ENCODE measurements at regions not wholly inside any gene's neighbourhood (a gene's known extent, or its start where the extent isn't known, plus 50 kb on each side); places are given as distances from the start of the nearest gene placed in this dataset.

DNA sequence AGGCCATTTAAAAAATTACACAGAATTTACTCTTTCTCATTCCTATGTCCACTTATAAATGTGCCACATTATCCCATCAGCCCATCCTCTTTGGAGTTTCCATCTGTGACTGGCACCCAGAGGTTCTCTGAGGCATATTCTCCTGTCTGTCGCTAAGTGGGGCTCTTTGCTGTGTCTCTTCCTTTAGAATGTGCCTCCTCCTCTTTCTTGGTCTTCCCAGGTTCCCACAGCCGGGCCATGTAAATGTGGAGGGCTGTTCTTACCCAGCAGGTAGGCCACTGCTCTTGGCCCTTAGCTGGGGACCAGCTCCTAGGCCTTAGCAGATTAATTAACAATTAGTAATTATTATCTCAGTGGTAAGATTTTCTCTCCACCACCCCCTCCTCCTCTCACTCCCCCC lies 167.0 kb downstream of the INSIG2 start:
- peaks cover 0 to 2% of the 10 kb centered on the region in 2 experiments; a peak in 1 of 5 replicates for H3K27me3 ChIP-seq (ENCODE audit: control insufficient read depth in 2 of 2, insufficient read depth in 2 of 2, low read length in 2 of 2)
- no peaks in the 10 kb centered on the region for H3K9me3 ChIP-seq (replicated peaks; ENCODE audit: control insufficient read depth, insufficient read depth, low read depth, low read length)
- no peak overlapping the region for H3K4me3 ChIP-seq
- TF ChIP-seq STAT5B (CRISPR knock-in tag; IDR thresholded peaks at IDR 0.05) (no peak), ILK (tag; IDR thresholded peaks at IDR 0.05; ENCODE audit: borderline replicate concordance, low read depth) (no peak), CEBPB (tag; IDR thresholded peaks at IDR 0.05) (no peak), RBM22 (IDR thresholded peaks at IDR 0.05; ENCODE audit: low read depth, low read length, poor library complexity, severe bottlenecking) (no peak), CBX1 (IDR thresholded peaks at IDR 0.05; ENCODE audit: low read depth) (no peak)
- TF ChIP-seq, protein P1, sequence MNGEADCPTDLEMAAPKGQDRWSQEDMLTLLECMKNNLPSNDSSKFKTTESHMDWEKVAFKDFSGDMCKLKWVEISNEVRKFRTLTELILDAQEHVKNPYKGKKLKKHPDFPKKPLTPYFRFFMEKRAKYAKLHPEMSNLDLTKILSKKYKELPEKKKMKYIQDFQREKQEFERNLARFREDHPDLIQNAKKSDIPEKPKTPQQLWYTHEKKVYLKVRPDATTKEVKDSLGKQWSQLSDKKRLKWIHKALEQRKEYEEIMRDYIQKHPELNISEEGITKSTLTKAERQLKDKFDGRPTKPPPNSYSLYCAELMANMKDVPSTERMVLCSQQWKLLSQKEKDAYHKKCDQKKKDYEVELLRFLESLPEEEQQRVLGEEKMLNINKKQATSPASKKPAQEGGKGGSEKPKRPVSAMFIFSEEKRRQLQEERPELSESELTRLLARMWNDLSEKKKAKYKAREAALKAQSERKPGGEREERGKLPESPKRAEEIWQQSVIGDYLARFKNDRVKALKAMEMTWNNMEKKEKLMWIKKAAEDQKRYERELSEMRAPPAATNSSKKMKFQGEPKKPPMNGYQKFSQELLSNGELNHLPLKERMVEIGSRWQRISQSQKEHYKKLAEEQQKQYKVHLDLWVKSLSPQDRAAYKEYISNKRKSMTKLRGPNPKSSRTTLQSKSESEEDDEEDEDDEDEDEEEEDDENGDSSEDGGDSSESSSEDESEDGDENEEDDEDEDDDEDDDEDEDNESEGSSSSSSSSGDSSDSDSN (IDR thresholded peaks at IDR 0.05; ENCODE audit: borderline replicate concordance in 1 of 2, low read depth in 2 of 2, low read length in 2 of 2) = no peak
- H3K36me3 ChIP-seq (ENCODE audit: control insufficient read depth, insufficient read depth, low read length) = no peaks in the 10 kb centered on the region
- FAIRE-seq = no peak
- H3K4me1 ChIP-seq (replicated peaks in 1 of 2; ENCODE audit: control insufficient read depth in 2 of 2, insufficient read depth in 2 of 2, low read length in 2 of 2) = no peaks in the 10 kb centered on the region
- POLR2A ChIA-PET = interaction anchor here (0.9 kb wide), 1 partner anchor 28 kb away, joined by 3 read pairs; no protein-coding TSS in a partner anchor
- CTCF ChIA-PET (ENCODE audit: low intra/inter-chr PET ratio) = no interaction called here
- peaks cover 2% of the 10 kb centered on the region for H3K9me1 ChIP-seq (ENCODE audit: control insufficient read depth, insufficient read depth, low read length)
- intact Hi-C loops (cut with micrococcal nuclease) = no loop called here
- H3K4me2 ChIP-seq (ENCODE audit: insufficient read depth, low read length) = no peak overlapping the region
- no peak for DNase-seq (ENCODE audit: extremely low read depth in 1 of 4, low spot score in 3 of 4)
- no peak overlapping the region for H2AFZ ChIP-seq (ENCODE audit: low read depth, low read length)
- BruUV-seq (replicated peaks) = no TSS peak
- no peaks in the 10 kb centered on the region for H3K79me2 ChIP-seq (ENCODE audit: control insufficient read depth, insufficient read depth, low read length)
- ATAC-seq = no peak
- H4K20me1 ChIP-seq (replicated peaks; ENCODE audit: control insufficient read depth, insufficient read depth, low read length) = no peaks in the 10 kb centered on the region
- 0% methylated on average over 2 of the region's 2 CpGs for WGBS (ENCODE audit: insufficient coverage, low coverage, missing lambda C conversion rate)
- H3K9ac ChIP-seq (ENCODE audit: insufficient read depth in 1 of 2, low read depth in 2 of 2, low read length in 2 of 2) = no peak overlapping the region
- in situ Hi-C loops (cut with MboI) = no loop called here
- no peak overlapping the region for H3K27ac ChIP-seq (ENCODE audit: extremely low read depth, low read depth, low read length)

Data from K562 (cell line).